Bronchial epithelial cell (primary cell): ENCODE measurements at regions not wholly inside any gene's neighbourhood (a gene's known extent, or its start where the extent isn't known, plus 50 kb on each side); places are given as distances from the start of the nearest gene placed in this dataset.

Experiments
- DNase-seq: peaks from one replicate; pipeline ENCODE4 v3.0.0-alpha.2; 2010; ENCODE audit warnings: low read depth
- FAIRE-seq: peaks from 2 replicates; lab custom pipeline; 2011; peaks lifted over from hg19 to GRCh38; lab: Jason Lieb, UNC
- H3K27me3 ChIP-seq: 2 replicates; pipeline ENCODE4 v1.5.1; 2011; ENCODE audit warnings: low read length; ENCODE audit not compliant: control insufficient read depth, insufficient read depth
- H3K36me3 ChIP-seq: 2 replicates; pipeline ENCODE4 v1.5.1; 2011; ENCODE audit warnings: low read length; ENCODE audit not compliant: control insufficient read depth, insufficient read depth
- H3K4me3 ChIP-seq: 2 replicates; pipeline ENCODE4 v1.5.1; 2011; ENCODE audit warnings: mild to moderate bottlenecking, low read depth, low read length, control low read depth
- TF ChIP-seq, protein P1 (sequence below): IDR thresholded peaks from 2 replicates; pipeline ENCODE4 v1.5.1; 2011; ENCODE audit warnings: mild to moderate bottlenecking, moderate library complexity, low read length, control low read depth, inconsistent platforms; ENCODE audit not compliant: insufficient read depth, severe bottlenecking

DNA sequence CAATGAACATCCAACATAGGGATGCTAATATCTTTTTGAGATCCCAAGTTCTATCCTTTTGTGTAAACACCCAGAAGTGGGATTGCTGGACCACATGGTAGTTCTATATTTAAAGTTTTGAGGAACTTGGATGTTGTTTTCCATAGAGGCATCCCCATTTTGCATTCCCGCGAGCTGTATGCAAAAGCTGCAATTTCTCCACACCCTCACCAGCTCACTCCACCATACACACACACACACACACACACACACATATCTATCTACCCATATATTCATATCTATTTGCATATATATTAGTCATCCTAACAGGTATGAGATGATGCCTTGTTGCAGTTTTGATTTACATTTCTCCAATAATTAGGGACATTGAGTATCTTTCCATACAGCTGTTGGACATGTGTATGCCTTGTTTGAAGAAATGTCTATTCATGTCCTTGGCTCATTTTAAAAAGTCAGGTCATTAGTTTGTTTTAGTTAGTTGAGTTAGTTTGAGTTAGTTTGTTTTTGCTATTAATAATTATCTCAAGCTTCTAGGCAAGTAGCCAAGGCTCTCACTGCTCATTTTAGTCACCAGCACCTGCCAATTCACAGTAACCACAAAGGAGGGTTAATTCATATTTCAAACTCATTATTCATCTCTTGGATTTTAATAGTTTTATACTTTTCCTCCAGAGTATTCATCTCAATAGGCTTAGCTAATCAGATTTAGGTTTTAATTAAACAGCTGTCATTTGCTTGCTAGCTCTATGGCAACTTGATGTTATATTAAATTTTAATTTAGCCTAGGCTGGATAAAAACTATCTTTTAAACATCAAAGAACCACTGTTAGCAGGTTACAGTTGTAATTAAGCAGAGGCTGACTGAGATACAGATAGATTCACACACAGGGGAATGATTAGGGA lies 1435.9 kb upstream of the TMEM132C start:
- no peaks in the 10 kb centered on the region for H3K27me3 ChIP-seq
- TF ChIP-seq, protein P1, sequence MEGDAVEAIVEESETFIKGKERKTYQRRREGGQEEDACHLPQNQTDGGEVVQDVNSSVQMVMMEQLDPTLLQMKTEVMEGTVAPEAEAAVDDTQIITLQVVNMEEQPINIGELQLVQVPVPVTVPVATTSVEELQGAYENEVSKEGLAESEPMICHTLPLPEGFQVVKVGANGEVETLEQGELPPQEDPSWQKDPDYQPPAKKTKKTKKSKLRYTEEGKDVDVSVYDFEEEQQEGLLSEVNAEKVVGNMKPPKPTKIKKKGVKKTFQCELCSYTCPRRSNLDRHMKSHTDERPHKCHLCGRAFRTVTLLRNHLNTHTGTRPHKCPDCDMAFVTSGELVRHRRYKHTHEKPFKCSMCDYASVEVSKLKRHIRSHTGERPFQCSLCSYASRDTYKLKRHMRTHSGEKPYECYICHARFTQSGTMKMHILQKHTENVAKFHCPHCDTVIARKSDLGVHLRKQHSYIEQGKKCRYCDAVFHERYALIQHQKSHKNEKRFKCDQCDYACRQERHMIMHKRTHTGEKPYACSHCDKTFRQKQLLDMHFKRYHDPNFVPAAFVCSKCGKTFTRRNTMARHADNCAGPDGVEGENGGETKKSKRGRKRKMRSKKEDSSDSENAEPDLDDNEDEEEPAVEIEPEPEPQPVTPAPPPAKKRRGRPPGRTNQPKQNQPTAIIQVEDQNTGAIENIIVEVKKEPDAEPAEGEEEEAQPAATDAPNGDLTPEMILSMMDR: no peak
- H3K4me3 ChIP-seq: no peak overlapping the region
- FAIRE-seq (no peak), DNase-seq (no peak)
- H3K36me3 ChIP-seq: no peaks in the 10 kb centered on the region

DNA sequence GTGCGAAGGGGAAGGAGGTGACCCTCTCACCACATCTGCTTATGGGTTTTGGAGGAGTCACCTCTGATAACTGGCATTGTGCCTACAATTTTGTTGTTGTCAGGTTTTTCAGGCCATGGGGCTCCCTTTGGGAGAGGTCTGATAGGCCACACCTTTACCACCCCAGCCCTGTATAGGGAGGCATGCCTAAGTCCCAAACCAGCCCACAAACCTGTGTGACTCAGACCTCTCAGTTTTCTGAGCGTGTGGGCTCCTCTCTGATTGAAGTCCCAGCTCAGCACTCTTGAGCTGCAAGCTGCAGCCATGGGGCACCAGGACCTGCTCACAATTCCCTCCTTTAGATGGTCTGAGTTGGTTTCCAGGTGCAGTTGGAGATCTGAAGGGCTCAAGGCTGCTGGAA lies 1429.3 kb upstream of the TMEM132C start:
- no peaks in the 10 kb centered on the region for H3K27me3 ChIP-seq
- H3K36me3 ChIP-seq: no peaks in the 10 kb centered on the region
- TF ChIP-seq, protein P1: no peak
- DNase-seq (no peak), FAIRE-seq (no peak)
- no peak overlapping the region for H3K4me3 ChIP-seq

DNA sequence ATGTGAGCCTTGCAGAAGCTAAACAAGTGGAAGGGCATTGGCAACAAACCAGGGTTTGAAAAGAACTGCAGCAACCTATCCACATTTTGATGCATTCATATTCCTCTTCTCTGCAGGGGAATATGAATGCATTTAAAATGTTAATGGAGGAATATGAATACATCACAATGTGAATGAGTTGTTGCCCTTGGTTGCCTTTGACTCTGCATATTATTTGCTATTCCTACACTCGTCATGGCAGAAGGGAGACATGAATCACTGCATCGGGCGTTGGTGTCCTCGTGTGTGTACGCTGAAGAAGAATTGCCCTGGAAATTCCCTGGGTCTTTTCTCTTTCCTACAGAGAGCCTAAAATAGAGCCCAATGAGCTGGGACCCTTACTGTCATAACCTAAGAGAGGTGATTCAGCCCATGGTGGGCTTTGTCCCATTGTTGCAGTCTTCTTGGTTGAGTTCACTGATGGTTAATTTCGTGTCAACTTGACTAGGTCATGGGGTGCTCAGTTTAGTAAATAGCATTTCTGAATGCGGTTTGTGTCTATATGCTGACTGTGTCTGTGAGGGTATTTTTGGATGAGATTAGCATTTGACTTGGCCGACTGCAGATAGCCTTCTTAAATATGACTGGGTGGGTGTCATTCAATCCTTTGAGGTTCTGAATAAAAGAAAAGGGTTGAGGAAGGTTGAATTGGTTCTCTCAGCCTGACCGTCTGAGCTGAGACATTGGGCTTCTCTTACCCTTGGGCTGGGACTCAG lies 1422.9 kb upstream of the TMEM132C start:
- no peak overlapping the region for H3K4me3 ChIP-seq
- no peak for DNase-seq
- FAIRE-seq: no peak
- H3K27me3 ChIP-seq: no peaks in the 10 kb centered on the region
- H3K36me3 ChIP-seq: no peaks in the 10 kb centered on the region
- TF ChIP-seq, protein P1: no peak

DNA sequence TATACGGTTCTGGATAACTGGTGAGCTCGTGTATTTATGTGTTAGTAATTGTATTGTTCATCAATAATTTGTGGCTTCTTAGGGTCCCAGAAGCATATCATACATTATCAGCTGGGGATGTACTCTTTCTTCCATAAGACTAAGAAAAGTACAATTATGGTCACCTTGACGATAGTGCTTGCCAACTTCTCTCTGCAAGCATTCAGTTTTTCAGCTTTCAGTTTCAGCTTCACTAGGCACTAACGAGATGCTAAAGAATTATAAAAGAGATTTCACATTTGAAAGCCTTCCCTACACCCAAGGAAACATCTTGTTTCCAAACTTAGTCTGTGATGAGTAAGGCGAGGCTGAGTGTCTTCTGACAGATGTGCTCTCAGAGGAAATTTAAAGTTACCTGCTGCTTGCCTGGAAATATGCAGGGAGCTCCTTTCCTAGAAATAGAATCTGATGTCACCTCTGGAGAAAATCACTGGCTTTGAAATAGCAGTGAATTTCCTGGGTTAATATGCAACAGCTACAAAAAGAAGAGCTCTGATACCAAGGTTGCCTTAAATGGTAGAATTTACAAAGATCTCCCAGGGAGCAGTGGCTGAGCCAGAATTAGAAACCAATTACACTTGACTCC lies 1419.9 kb upstream of the TMEM132C start:
- DNase-seq (no peak), FAIRE-seq (no peak)
- no peaks in the 10 kb centered on the region for H3K36me3 ChIP-seq
- H3K27me3 ChIP-seq: no peaks in the 10 kb centered on the region
- H3K4me3 ChIP-seq: no peak overlapping the region
- TF ChIP-seq, protein P1: no peak

DNA sequence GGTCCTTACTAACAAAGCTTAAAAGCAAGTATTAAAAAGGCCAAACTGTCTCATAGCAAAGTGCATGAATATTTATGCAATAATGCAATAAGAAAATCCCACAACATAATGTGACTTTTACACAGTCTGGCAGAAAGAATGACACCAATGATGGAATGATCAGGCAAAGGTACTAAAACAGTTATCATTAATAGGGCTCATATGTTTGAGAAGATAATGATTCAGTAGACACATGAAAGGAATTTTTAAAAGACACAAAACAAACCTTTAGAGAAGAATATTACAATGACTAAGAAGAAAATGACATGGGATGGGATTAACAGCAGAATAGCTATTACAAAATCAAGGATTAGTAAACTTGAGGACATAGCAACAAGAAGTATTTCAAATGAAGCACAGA lies 1411.2 kb upstream of the TMEM132C start:
- no peak overlapping the region for H3K4me3 ChIP-seq
- DNase-seq: no peak
- H3K27me3 ChIP-seq: no peaks in the 10 kb centered on the region
- TF ChIP-seq, protein P1: no peak
- no peak for FAIRE-seq
- H3K36me3 ChIP-seq: no peaks in the 10 kb centered on the region
